ENCODE measurements at regions not wholly inside any gene's neighbourhood (a gene's known extent, or its start where the extent isn't known, plus 50 kb on each side); places are given as distances from the start of the nearest gene placed in this dataset.

- no peak for DNase-seq
- peaks cover 0 to 15% (median 0%) of the 10 kb centered on the region in 3 donors for H3K4me1 ChIP-seq
- no peak overlapping the region for H3K4me3 ChIP-seq
- TF ChIP-seq CTCF (IDR thresholded peaks at IDR 0.05), result no peak
- TF ChIP-seq POLR2A (IDR thresholded peaks at IDR 0.05), result no peak
- no peaks in the 10 kb centered on the region for H3K36me3 ChIP-seq
- H3K9me3 ChIP-seq, result no peaks in the 10 kb centered on the region
- H3K27ac ChIP-seq, result no peak overlapping the region
- H3K27me3 ChIP-seq, result no peaks in the 10 kb centered on the region
- intact Hi-C loops (cut with DNase I), result no loop called here
Observed at GRCh38 chr6:81813305-81813704, 60.8 kb upstream of the TENT5A start.

GRCh38 chr6:81812401-81812800, 59.9 kb upstream of the TENT5A start:
- H3K4me1 ChIP-seq, result peaks cover 0 to 15% (median 0%) of the 10 kb centered on the region in 3 donors
- H3K9me3 ChIP-seq, result no peaks in the 10 kb centered on the region
- 72 to 74% methylated on average over 4 of the region's 4 CpGs for WGBS, 2 donors
- H3K4me3 ChIP-seq, result no peak overlapping the region
- intact Hi-C loops (cut with DNase I), result no loop called here
- TF ChIP-seq POLR2A (IDR thresholded peaks at IDR 0.05) (no peak), CTCF (IDR thresholded peaks at IDR 0.05) (no peak)
- no peaks in the 10 kb centered on the region for H3K27me3 ChIP-seq
- H3K36me3 ChIP-seq, result no peaks in the 10 kb centered on the region
- DNase-seq, result no peak
- no peak overlapping the region for H3K27ac ChIP-seq

- Histone ChIP-seq H3K4me3 (peak overlapping the region in 1 of 4 donors; percentile 27), H3K4me1 (peaks cover 0 to 18% (median 0%) of the 10 kb centered on the region in 3 donors), H3K27ac (peak overlapping the region in 2 of 4 donors; percentile 26 to 29), H3K27me3 (no peaks in the 10 kb centered on the region), H3K36me3 (no peaks in the 10 kb centered on the region), H3K9me3 (no peaks in the 10 kb centered on the region)
- DNase-seq, result no peak
- intact Hi-C loops (cut with DNase I), result no loop called here
- TF ChIP-seq POLR2A (IDR thresholded peaks at IDR 0.05) (no peak), CTCF (IDR thresholded peaks at IDR 0.05) (no peak)
- WGBS, 2 donors, result 33 to 37% methylated on average over 5 to 6 of the region's 6 CpGs
Observed at GRCh38 chr6:81808851-81809570, 56.5 kb upstream of the TENT5A start.

- H3K4me3 ChIP-seq, result no peak overlapping the region
- DNase-seq, result no peak
- no peak overlapping the region for H3K27ac ChIP-seq
- H3K36me3 ChIP-seq, result no peaks in the 10 kb centered on the region
- WGBS, 2 donors, result 62 to 69% methylated on average over 8 of the region's 8 CpGs
- intact Hi-C loops (cut with DNase I), result no loop called here
- H3K9me3 ChIP-seq, result no peaks in the 10 kb centered on the region
- H3K27me3 ChIP-seq, result no peaks in the 10 kb centered on the region
- peaks cover 0 to 18% (median 0%) of the 10 kb centered on the region in 3 donors for H3K4me1 ChIP-seq
- no peak for TF ChIP-seq CTCF (IDR thresholded peaks at IDR 0.05)
- TF ChIP-seq POLR2A (IDR thresholded peaks at IDR 0.05), result no peak
Observed at GRCh38 chr6:81806793-81807565, 54.5 kb upstream of the TENT5A start.

- WGBS, 2 donors, result 75 to 83% methylated on average over 4 of the region's 4 CpGs
- intact Hi-C loops (cut with DNase I), result no loop called here
- Histone ChIP-seq H3K27ac (no peak overlapping the region), H3K4me3 (no peak overlapping the region), H3K27me3 (no peaks in the 10 kb centered on the region), H3K9me3 (no peaks in the 10 kb centered on the region), H3K4me1 (peaks cover 0 to 9% (median 0%) of the 10 kb centered on the region in 3 donors), H3K36me3 (no peaks in the 10 kb centered on the region)
- TF ChIP-seq CTCF (IDR thresholded peaks at IDR 0.05) (no peak), POLR2A (IDR thresholded peaks at IDR 0.05) (no peak)
- no peak for DNase-seq
Observed at GRCh38 chr6:81802356-81802755, 49.9 kb upstream of the TENT5A start.

Data from esophagus squamous epithelium (tissue), 5 donors.